ENCODE measurements at regions not wholly inside any gene's neighbourhood (a gene's known extent, or its start where the extent isn't known, plus 50 kb on each side); places are given as distances from the start of the nearest gene placed in this dataset.
"Not testable (repeated sequence)": the region's sequence is repeated elsewhere in the genome, so short reads cannot be mapped to it uniquely, and the experiment has no call there.

GRCh38 chr4:189659287-189659686 is 281.4 kb upstream of the FRG1 start:
- Mint-ChIP-seq H3K27ac (no peak overlapping the region), H3K36me3 (no peaks in the 10 kb centered on the region), H3K4me1 (no peaks in the 10 kb centered on the region), H3K9me3 (peaks cover under 1% of the 10 kb centered on the region), H3K4me3 (no peak overlapping the region), H3K27me3 (no peaks in the 10 kb centered on the region)
- DNase-seq, result no peak
- CTCF ChIA-PET, result no interaction called here

- Mint-ChIP-seq H3K4me1 (no peaks in the 10 kb centered on the region), H3K36me3 (no peaks in the 10 kb centered on the region), H3K27ac (no peak overlapping the region), H3K4me3 (no peak overlapping the region), H3K9me3 (peaks cover 2% of the 10 kb centered on the region), H3K27me3 (no peaks in the 10 kb centered on the region)
- CTCF ChIA-PET, result no interaction called here
- DNase-seq, result no peak
These were observed 279.8 kb upstream of the FRG1 start for GRCh38 chr4:189660722-189661360.

GRCh38 chr4:189664693-189665250 is 275.9 kb upstream of the FRG1 start:
- CTCF ChIA-PET, result no interaction called here
- no peak for DNase-seq
- H3K4me3 Mint-ChIP-seq, result no peak overlapping the region
- no peak overlapping the region for H3K27ac Mint-ChIP-seq
- H3K9me3 Mint-ChIP-seq, result peaks cover 2% of the 10 kb centered on the region
- no peaks in the 10 kb centered on the region for H3K4me1 Mint-ChIP-seq
- H3K36me3 Mint-ChIP-seq, result no peaks in the 10 kb centered on the region
- no peaks in the 10 kb centered on the region for H3K27me3 Mint-ChIP-seq

GRCh38 chr4:189665712-189666305 is 274.9 kb upstream of the FRG1 start:
- H3K9me3 Mint-ChIP-seq, H3K4me3 Mint-ChIP-seq, CTCF ChIA-PET, H3K27ac Mint-ChIP-seq, H3K4me1 Mint-ChIP-seq, H3K27me3 Mint-ChIP-seq, DNase-seq, H3K36me3 Mint-ChIP-seq: not testable (repeated sequence)

- H3K4me1 Mint-ChIP-seq, H3K27ac Mint-ChIP-seq, H3K27me3 Mint-ChIP-seq, H3K36me3 Mint-ChIP-seq, DNase-seq, H3K9me3 Mint-ChIP-seq, CTCF ChIA-PET, H3K4me3 Mint-ChIP-seq: not testable (repeated sequence)
These were observed 273.3 kb upstream of the FRG1 start for GRCh38 chr4:189667386-189667785.

GRCh38 chr4:189697675-189698245 is 242.9 kb upstream of the FRG1 start:
- H3K27ac Mint-ChIP-seq, H3K36me3 Mint-ChIP-seq, H3K9me3 Mint-ChIP-seq, H3K4me1 Mint-ChIP-seq, H3K4me3 Mint-ChIP-seq, DNase-seq, CTCF ChIA-PET, H3K27me3 Mint-ChIP-seq: not testable (repeated sequence)

- CTCF ChIA-PET, H3K9me3 Mint-ChIP-seq, H3K36me3 Mint-ChIP-seq: not testable (repeated sequence)
These were observed 237.7 kb upstream of the FRG1 start for GRCh38 chr4:189703000-189703399.

GRCh38 chr4:189706821-189707220 is 233.9 kb upstream of the FRG1 start:
- H3K27me3 Mint-ChIP-seq, CTCF ChIA-PET, H3K9me3 Mint-ChIP-seq, DNase-seq, H3K4me1 Mint-ChIP-seq, H3K27ac Mint-ChIP-seq, H3K4me3 Mint-ChIP-seq, H3K36me3 Mint-ChIP-seq: not testable (repeated sequence)

More at GRCh38 chr4:189703000-189703399, 237.7 kb upstream of the FRG1 start:
- not testable (repeated sequence) for H3K27ac Mint-ChIP-seq, H3K4me3 Mint-ChIP-seq, H3K27me3 Mint-ChIP-seq, DNase-seq, H3K4me1 Mint-ChIP-seq

GRCh38 chr4:189707227-189707626 is 233.4 kb upstream of the FRG1 start:
- DNase-seq, H3K27me3 Mint-ChIP-seq, CTCF ChIA-PET, H3K4me1 Mint-ChIP-seq, H3K9me3 Mint-ChIP-seq, H3K4me3 Mint-ChIP-seq, H3K36me3 Mint-ChIP-seq, H3K27ac Mint-ChIP-seq: not testable (repeated sequence)

GRCh38 chr4:189711956-189712355 is 228.7 kb upstream of the FRG1 start:
- H3K9me3 Mint-ChIP-seq, H3K4me1 Mint-ChIP-seq, CTCF ChIA-PET, H3K36me3 Mint-ChIP-seq, DNase-seq, H3K27me3 Mint-ChIP-seq, H3K27ac Mint-ChIP-seq, H3K4me3 Mint-ChIP-seq: not testable (repeated sequence)

- H3K27me3 Mint-ChIP-seq, H3K4me1 Mint-ChIP-seq, DNase-seq, H3K27ac Mint-ChIP-seq, H3K36me3 Mint-ChIP-seq, H3K4me3 Mint-ChIP-seq, H3K9me3 Mint-ChIP-seq, CTCF ChIA-PET: not testable (repeated sequence)
These were observed 219.4 kb upstream of the FRG1 start for GRCh38 chr4:189721016-189721993.

- H3K27ac Mint-ChIP-seq, H3K36me3 Mint-ChIP-seq: not testable (repeated sequence)
These were observed 218.2 kb upstream of the FRG1 start for GRCh38 chr4:189722324-189723003.

GRCh38 chr4:189727982-189728638 is 212.6 kb upstream of the FRG1 start:
- H3K4me1 Mint-ChIP-seq, DNase-seq, H3K36me3 Mint-ChIP-seq, H3K9me3 Mint-ChIP-seq, H3K27ac Mint-ChIP-seq, CTCF ChIA-PET, H3K4me3 Mint-ChIP-seq, H3K27me3 Mint-ChIP-seq: not testable (repeated sequence)

More at GRCh38 chr4:189722324-189723003, 218.2 kb upstream of the FRG1 start:
- H3K27me3 Mint-ChIP-seq, DNase-seq, H3K4me1 Mint-ChIP-seq, H3K4me3 Mint-ChIP-seq, H3K9me3 Mint-ChIP-seq, CTCF ChIA-PET: not testable (repeated sequence)

GRCh38 chr4:189731989-189732388 is 208.7 kb upstream of the FRG1 start:
- H3K4me1 Mint-ChIP-seq, H3K27me3 Mint-ChIP-seq, DNase-seq, H3K36me3 Mint-ChIP-seq, H3K9me3 Mint-ChIP-seq, H3K4me3 Mint-ChIP-seq, H3K27ac Mint-ChIP-seq, CTCF ChIA-PET: not testable (repeated sequence)
